ENCODE measurements at regions not wholly inside any gene's neighbourhood (a gene's known extent, or its start where the extent isn't known, plus 50 kb on each side); places are given as distances from the start of the nearest gene placed in this dataset.

DNA sequence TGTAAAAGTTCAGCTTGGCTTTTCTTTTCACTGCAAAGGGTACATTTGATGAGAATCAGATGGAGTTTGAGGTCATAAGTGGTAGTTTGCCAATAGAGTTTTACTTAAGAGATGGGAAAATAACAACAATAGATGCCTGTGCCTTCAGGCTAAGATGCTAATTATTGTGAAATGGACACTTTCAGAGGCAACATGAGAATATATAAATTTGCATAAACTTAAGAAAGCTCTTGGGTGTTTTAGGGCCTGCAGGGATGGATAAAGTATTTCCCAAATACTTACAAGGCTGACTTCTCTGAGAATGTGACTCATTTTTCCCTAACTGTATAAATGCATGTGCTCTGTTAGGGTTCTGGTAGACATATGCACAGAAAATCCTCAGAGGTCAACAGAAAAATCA is 200.3 kb upstream of the SVIL start:
- TF ChIP-seq, protein P1, sequence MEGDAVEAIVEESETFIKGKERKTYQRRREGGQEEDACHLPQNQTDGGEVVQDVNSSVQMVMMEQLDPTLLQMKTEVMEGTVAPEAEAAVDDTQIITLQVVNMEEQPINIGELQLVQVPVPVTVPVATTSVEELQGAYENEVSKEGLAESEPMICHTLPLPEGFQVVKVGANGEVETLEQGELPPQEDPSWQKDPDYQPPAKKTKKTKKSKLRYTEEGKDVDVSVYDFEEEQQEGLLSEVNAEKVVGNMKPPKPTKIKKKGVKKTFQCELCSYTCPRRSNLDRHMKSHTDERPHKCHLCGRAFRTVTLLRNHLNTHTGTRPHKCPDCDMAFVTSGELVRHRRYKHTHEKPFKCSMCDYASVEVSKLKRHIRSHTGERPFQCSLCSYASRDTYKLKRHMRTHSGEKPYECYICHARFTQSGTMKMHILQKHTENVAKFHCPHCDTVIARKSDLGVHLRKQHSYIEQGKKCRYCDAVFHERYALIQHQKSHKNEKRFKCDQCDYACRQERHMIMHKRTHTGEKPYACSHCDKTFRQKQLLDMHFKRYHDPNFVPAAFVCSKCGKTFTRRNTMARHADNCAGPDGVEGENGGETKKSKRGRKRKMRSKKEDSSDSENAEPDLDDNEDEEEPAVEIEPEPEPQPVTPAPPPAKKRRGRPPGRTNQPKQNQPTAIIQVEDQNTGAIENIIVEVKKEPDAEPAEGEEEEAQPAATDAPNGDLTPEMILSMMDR (IDR thresholded peaks at IDR 0.05; ENCODE audit: low read length, missing control alignments), result no peak
- no peak overlapping the region for H3K4me3 ChIP-seq (replicated peaks; ENCODE audit: low read depth, low read length)
- no peak for DNase-seq (ENCODE audit: low read depth)

DNA sequence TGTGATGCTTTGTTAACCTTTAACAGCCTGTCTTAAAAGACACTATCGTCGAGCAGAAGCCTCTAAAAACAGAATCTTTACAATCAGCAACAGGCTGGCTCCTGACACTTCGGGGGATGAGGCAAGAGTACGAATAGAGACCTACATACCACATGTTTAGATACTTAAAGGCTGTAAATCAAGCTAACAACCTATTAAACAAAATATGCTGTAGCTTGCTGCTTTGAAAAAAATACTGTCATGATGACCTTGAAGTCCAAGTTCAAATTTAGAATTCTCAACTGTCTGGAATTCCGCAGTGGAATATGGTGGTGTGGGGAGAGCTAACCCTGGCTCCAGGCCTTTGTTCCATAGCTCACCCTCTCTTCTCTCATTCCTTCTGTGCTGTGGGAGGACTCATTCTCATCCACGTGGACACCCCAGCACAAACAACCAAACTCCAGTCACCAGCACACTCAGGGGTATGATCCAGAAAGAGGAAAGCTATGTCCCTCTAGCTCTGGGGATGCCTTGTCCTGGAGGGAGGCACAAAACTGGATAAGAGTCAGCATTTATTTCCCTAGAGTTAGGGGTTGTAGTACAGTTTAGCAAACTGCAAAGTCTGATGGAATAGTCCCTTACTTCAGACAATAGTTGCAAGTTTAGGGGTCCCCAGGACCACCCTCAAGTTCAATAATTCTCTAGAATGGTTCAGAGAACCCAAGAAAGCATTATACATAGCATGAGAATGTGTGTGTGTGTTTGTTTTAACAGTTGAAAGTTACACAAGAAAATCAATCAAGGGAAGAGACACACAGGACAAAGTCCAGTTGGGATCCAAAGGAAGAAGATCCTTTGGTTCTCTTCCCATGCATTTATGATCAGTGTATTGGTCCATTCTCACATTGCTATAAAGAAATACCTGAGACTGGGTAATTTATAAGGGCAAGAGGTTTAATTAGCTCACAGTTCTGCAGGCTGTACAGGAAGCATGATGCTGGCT is 196.1 kb upstream of the SVIL start:
- no peak for DNase-seq (ENCODE audit: low read depth)
- no peak overlapping the region for H3K4me3 ChIP-seq (replicated peaks; ENCODE audit: low read depth, low read length)

DNA sequence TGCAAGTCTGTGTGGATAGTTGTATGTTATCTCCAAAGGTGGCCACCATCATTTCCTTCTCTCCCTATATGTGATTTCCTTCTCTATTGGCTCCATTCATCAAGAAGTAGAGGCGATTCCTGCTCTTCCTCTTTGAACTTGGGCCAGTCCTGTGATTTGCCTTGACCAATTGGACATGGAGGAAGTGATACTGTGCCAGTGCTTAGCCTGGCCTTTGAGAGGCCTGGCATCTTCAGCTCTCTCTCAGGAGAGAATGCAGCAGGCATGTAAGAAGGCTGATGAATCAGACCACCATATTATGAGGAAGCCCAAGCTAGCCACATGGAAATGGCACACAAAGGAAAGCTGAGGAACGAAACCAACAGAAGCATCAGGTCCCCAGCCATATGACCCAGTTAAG is 195.0 kb upstream of the SVIL start:
- TF ChIP-seq, protein P1 (IDR thresholded peaks at IDR 0.05; ENCODE audit: low read length, missing control alignments), result no peak
- no peak overlapping the region for H3K4me3 ChIP-seq (replicated peaks; ENCODE audit: low read depth, low read length)
- no peak for DNase-seq (ENCODE audit: low read depth)

More for the DNA sequence above, 196.1 kb upstream of the SVIL start:
- TF ChIP-seq, protein P1 (IDR thresholded peaks at IDR 0.05; ENCODE audit: low read length, missing control alignments), result no peak

DNA sequence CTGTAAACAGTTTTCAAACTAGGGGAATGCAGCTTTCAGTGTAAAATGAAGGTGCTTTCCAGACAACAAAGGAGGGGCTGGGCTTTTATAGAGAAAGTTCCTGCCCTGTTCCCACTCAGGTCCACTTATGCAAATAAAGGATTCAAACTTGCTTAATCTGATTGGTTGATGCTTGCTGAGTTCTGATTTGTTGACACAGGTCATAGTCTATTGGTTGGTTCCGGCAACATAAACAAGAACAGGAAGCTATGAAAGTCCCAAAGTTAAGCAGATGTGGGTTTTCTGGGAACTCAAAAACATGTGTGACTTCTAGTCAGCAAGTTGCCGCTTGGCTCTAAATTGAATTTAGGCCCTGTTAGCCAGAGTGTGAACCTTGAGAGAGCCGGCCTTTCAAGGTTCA is 194.2 kb upstream of the SVIL start:
- H3K4me3 ChIP-seq (replicated peaks; ENCODE audit: low read depth, low read length), result no peak overlapping the region
- DNase-seq (ENCODE audit: low read depth), result peak; percentile 39
- TF ChIP-seq, protein P1 (IDR thresholded peaks at IDR 0.05; ENCODE audit: low read length, missing control alignments), result no peak

DNA sequence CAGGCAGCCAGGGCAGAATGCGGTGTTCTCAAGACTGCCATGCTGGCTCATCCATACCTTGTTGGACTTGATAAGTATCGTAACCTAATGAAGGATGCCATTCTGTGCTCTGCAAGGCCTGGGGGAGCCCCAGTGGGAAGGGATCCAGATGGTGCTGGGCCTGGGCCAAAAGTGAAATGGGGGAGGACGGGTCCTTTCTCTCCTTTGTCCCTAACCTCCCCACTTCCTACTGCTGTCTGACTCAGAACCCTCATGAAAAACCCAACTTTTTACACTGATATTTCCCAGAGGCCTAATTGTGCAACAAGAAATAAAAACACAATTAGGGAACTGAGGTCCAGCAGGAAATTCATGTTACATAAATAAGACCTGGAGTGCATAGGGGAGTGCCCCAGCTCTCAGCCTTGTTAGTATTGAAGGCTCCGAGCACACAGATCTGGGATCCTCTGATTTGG is 193.7 kb upstream of the SVIL start:
- DNase-seq (ENCODE audit: low read depth), result peak; percentile 69
- TF ChIP-seq, protein P1 (IDR thresholded peaks at IDR 0.05; ENCODE audit: low read length, missing control alignments), result no peak
- H3K4me3 ChIP-seq (replicated peaks; ENCODE audit: low read depth, low read length), result no peak overlapping the region

DNA sequence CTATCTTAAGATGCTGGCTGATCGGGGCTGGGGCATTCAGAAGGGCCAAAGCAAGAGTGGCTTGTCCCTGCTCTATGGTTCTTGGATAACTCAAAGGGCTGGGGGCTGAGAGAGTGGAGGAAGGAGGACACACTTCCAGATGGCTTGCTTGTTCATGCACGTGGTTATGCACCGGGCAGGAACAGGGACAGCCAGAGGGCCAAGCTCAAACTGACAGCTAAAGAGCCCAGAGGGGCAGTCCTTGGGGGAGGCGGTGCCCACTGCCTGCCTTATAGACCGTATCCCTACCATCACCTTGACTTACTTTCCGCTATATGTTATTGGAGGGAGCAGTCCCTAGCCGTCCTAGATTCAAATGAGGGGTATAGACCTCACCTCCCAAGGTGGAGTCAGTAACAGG is 192.7 kb upstream of the SVIL start:
- DNase-seq (ENCODE audit: low read depth), result no peak
- TF ChIP-seq, protein P1 (IDR thresholded peaks at IDR 0.05; ENCODE audit: low read length, missing control alignments), result no peak
- no peak overlapping the region for H3K4me3 ChIP-seq (replicated peaks; ENCODE audit: low read depth, low read length)

Measured in fibroblast of pulmonary artery (primary cell).